IMR-90 (cell line): ENCODE measurements at regions not wholly inside any gene's neighbourhood (a gene's known extent, or its start where the extent isn't known, plus 50 kb on each side); places are given as distances from the start of the nearest gene placed in this dataset.

Experiments
- ATAC-seq: fragments of 200-7000 bp; cut with Tn5 transposase; 2 replicates; pipeline ENCODE4 v1.9.1; 2020; ENCODE audit warnings: low read depth, mild to moderate bottlenecking, moderate library complexity
- BruUV-seq: library from RNA; stranded (reverse); fragments of 400-500 nt; replicated peaks from 2 replicates; lab custom pipeline; 2021; lab: Mats Ljungman, UMichigan
- CTCF ChIA-PET: fragments of 300-600 bp; formaldehyde crosslinking; extraction: SDS; loops from one replicate; lab custom pipeline; 2021; ENCODE audit warnings: antibody characterized with exemption; lab: Yijun Ruan, JAX
- POLR2A ChIA-PET: fragments of 300-600 bp; sonication (Branson Sonifier 250); formaldehyde crosslinking; loops from one replicate; lab custom pipeline; 2022; ENCODE audit warnings: antibody characterized with exemption; ENCODE audit not compliant: unreplicated experiment; lab: Charles Lee
- DNase-seq: peaks from one replicate; pipeline ENCODE4 v3.0.0; 2013
- H2AFZ ChIP-seq: replicated peaks from 2 replicates; pipeline ENCODE3; 2013; ENCODE audit warnings: low read length, mild to moderate bottlenecking; ENCODE audit not compliant: poor library complexity
- H2AK5ac ChIP-seq: 2 replicates; pipeline ENCODE4 v1.6.1; 2013; ENCODE audit warnings: low read depth, low read length, inconsistent platforms
- H2AK9ac ChIP-seq: replicated peaks from 2 replicates; pipeline ENCODE3; 2013; ENCODE audit warnings: mild to moderate bottlenecking, low read depth, low read length, moderate library complexity; ENCODE audit not compliant: poor library complexity
- H2BK120ac ChIP-seq: 2 replicates; pipeline ENCODE4 v1.6.1; 2013; ENCODE audit warnings: low read depth, low read length, inconsistent platforms
- H2BK15ac ChIP-seq: 3 replicates; pipeline ENCODE4 v1.6.1; 2013; ENCODE audit warnings: low read depth, low read length, inconsistent platforms
- H2BK20ac ChIP-seq: 2 replicates; pipeline ENCODE4 v1.6.1; 2013; ENCODE audit warnings: low read depth, mild to moderate bottlenecking, inconsistent platforms, low read length, moderate library complexity
- H2BK5ac ChIP-seq: 2 replicates; pipeline ENCODE4 v1.6.1; 2013; ENCODE audit warnings: mild to moderate bottlenecking, low read depth, low read length, inconsistent platforms; ENCODE audit not compliant: poor library complexity, severe bottlenecking
- H3K14ac ChIP-seq: replicated peaks from 2 replicates; pipeline ENCODE4 v1.6.1; 2013; ENCODE audit warnings: low read depth, low read length, inconsistent platforms
- H3K18ac ChIP-seq: 2 replicates; pipeline ENCODE4 v1.6.1; 2013; ENCODE audit warnings: low read depth, low read length, control low read depth
- H3K23ac ChIP-seq: 2 replicates; pipeline ENCODE4 v1.6.1; 2013; ENCODE audit warnings: low read depth, low read length, inconsistent platforms
- H3K27ac ChIP-seq: 2 replicates; pipeline ENCODE4 v1.5.1; 2013; ENCODE audit warnings: mild to moderate bottlenecking, control low read depth, low read length; ENCODE audit not compliant: insufficient read depth
- H3K27me3 ChIP-seq: 2 replicates; pipeline ENCODE4 v1.6.1; 2013; ENCODE audit warnings: low read length; ENCODE audit not compliant: control insufficient read depth, insufficient read depth
- H3K36me3 ChIP-seq: 2 replicates; pipeline ENCODE4 v1.6.1; 2013; ENCODE audit warnings: low read length, mixed read lengths; ENCODE audit not compliant: control insufficient read depth, insufficient read depth
- H3K4ac ChIP-seq: 2 replicates; pipeline ENCODE4 v1.6.1; 2013; ENCODE audit warnings: low read depth, low read length, inconsistent platforms
- H3K4me1 ChIP-seq: 2 replicates; pipeline ENCODE4 v1.6.1; 2013; ENCODE audit warnings: low read length, mixed read lengths; ENCODE audit not compliant: control insufficient read depth, insufficient read depth
- H3K4me2 ChIP-seq: 2 replicates; pipeline ENCODE4 v1.6.1; 2013; ENCODE audit warnings: low read depth, mild to moderate bottlenecking, control low read depth, low read length, moderate library complexity
- H3K4me3 ChIP-seq: 2 replicates; pipeline ENCODE4 v1.5.1; 2013; ENCODE audit warnings: low read depth, mild to moderate bottlenecking, control low read depth, low read length, moderate library complexity; ENCODE audit not compliant: insufficient read depth
- H3K56ac ChIP-seq: 2 replicates; pipeline ENCODE4 v1.6.1; 2013; ENCODE audit warnings: low read length, inconsistent platforms; ENCODE audit not compliant: insufficient read depth; ENCODE audit errors: extremely low read depth
- H3K79me1 ChIP-seq, 2 experiments: 2 replicates each; pipeline ENCODE4 v1.6.1; 2013; ENCODE audit warnings: low read length in 2 of 2, inconsistent platforms in 1 of 2, low read depth in 1 of 2
- H3K9ac ChIP-seq: 2 replicates; pipeline ENCODE4 v1.6.1; 2013; ENCODE audit warnings: low read depth, low read length, control low read depth
- H3K9me1 ChIP-seq: 2 replicates; pipeline ENCODE4 v1.6.1; 2013; ENCODE audit warnings: low read length, inconsistent platforms; ENCODE audit not compliant: insufficient read depth
- H3K9me3 ChIP-seq: 2 replicates; pipeline ENCODE4 v1.6.1; 2013; ENCODE audit warnings: low read length; ENCODE audit not compliant: control insufficient read depth, insufficient read depth
- H4K20me1 ChIP-seq: 2 replicates; pipeline ENCODE4 v1.6.1; 2013; ENCODE audit warnings: low read length, inconsistent platforms; ENCODE audit not compliant: insufficient read depth
- H4K5ac ChIP-seq: 2 replicates; pipeline ENCODE4 v1.6.1; 2013; ENCODE audit warnings: mild to moderate bottlenecking, low read depth, low read length, control low read depth
- H4K8ac ChIP-seq, 2 experiments: 2 replicates each; pipeline ENCODE4 v1.6.1; 2013; ENCODE audit warnings: low read depth in 2 of 2, low read length in 2 of 2, control low read depth in 1 of 2, inconsistent platforms in 1 of 2
- H4K91ac ChIP-seq: 2 replicates; pipeline ENCODE4 v1.6.1; 2013; ENCODE audit warnings: low read depth, low read length, inconsistent platforms; ENCODE audit not compliant: insufficient read depth
- BHLHE40 ChIP-seq: fragments of 150-350 bp; IDR thresholded peaks from 2 replicates; pipeline ENCODE4 v1.6.1; 2016; ENCODE audit warnings: mild to moderate bottlenecking, low read depth, low read length
- CEBPB ChIP-seq: IDR thresholded peaks from 2 replicates; pipeline ENCODE4 v1.6.1; 2012; ENCODE audit warnings: low read depth, low read length, improper control_type of control experiment
- CHD1 ChIP-seq: IDR thresholded peaks from 2 replicates; pipeline ENCODE4 v1.6.1; 2012; ENCODE audit warnings: low read depth, low read length, improper control_type of control experiment
- CTCF ChIP-seq: conservative IDR thresholded peaks from 2 replicates; pipeline ENCODE4 v1.5.1; 2012; ENCODE audit warnings: mild to moderate bottlenecking, low read depth, low read length, improper control_type of control experiment
- ELK1 ChIP-seq: fragments of 150-350 bp; IDR thresholded peaks from 2 replicates; pipeline ENCODE4 v1.6.1; 2016; ENCODE audit warnings: low read depth, mild to moderate bottlenecking, low read length, moderate library complexity, borderline replicate concordance
- FOS ChIP-seq: fragments of 150-350 bp; IDR thresholded peaks from 2 replicates; pipeline ENCODE4 v1.6.1; 2016; ENCODE audit warnings: low read depth, low read length
- MAFK ChIP-seq: IDR thresholded peaks from 2 replicates; pipeline ENCODE4 v1.6.1; 2012; ENCODE audit warnings: low read depth, low read length, improper control_type of control experiment
- MAZ ChIP-seq: IDR thresholded peaks from 2 replicates; pipeline ENCODE4 v1.6.1; 2012; ENCODE audit warnings: low read depth, mild to moderate bottlenecking, low read length, improper control_type of control experiment, moderate library complexity, borderline replicate concordance
- MXI1 ChIP-seq: IDR thresholded peaks from 2 replicates; pipeline ENCODE4 v1.6.1; 2012; ENCODE audit warnings: low read depth, mild to moderate bottlenecking, low read length, moderate library complexity, borderline replicate concordance
- NFE2L2 ChIP-seq: fragments of 150-350 bp; IDR thresholded peaks from 2 replicates; pipeline ENCODE4 v1.6.1; 2016; ENCODE audit warnings: low read depth, mild to moderate bottlenecking, low read length
- POLR2A ChIP-seq: IDR thresholded peaks from 2 replicates; pipeline ENCODE4 v1.6.1; 2012; ENCODE audit warnings: mild to moderate bottlenecking, low read depth, low read length
- RAD21 ChIP-seq: IDR thresholded peaks from 2 replicates; pipeline ENCODE4 v1.6.1; 2012; ENCODE audit warnings: low read length, improper control_type of control experiment
- RCOR1 ChIP-seq: IDR thresholded peaks from 2 replicates; pipeline ENCODE4 v1.6.1; 2012; ENCODE audit warnings: mild to moderate bottlenecking, low read length, improper control_type of control experiment; ENCODE audit not compliant: insufficient replicate concordance
- RFX5 ChIP-seq: IDR thresholded peaks from 2 replicates; pipeline ENCODE4 v1.8.0; 2012; ENCODE audit warnings: low read depth, mild to moderate bottlenecking, low read length, moderate library complexity
- SMC3 ChIP-seq: fragments of 150-350 bp; IDR thresholded peaks from 2 replicates; pipeline ENCODE4 v1.6.1; 2016; ENCODE audit warnings: low read depth, mild to moderate bottlenecking, antibody characterized with exemption, low read length, moderate library complexity
- USF2 ChIP-seq: fragments of 150-350 bp; IDR thresholded peaks from 2 replicates; pipeline ENCODE4 v1.6.1; 2017; ENCODE audit warnings: mild to moderate bottlenecking, antibody characterized with exemption, low read length, low read depth
- WGBS, 2 experiments: methylation state at CpG; one replicate each; pipeline versions ENCODE4 v1.1.5 to v1.1.7; 2013; ENCODE audit warnings: missing lambda C conversion rate in 2 of 2; ENCODE audit not compliant: insufficient read length in 1 of 2; ENCODE audit errors: extremely low coverage in 2 of 2; 5-methylcytosine and 5-hydroxymethylcytosine counted together
- dilution Hi-C: fragments of 300-500 bp; cut with HindIII; formaldehyde crosslinking; loops from one replicate; pipeline ENCODE4 v1.14.3; 2018; ENCODE audit warnings: low sequenced_read_pairs; ENCODE audit not compliant: unreplicated experiment
- in situ Hi-C: fragments of 300-500 bp; cut with MboI; formaldehyde crosslinking; loops from 3 replicates; pipeline ENCODE4 v1.14.3; 2019; ENCODE audit warnings: low sequenced_read_pairs, inconsistent platforms, mixed read lengths
- intact Hi-C: fragments of 100-400 bp; cut with micrococcal nuclease; formaldehyde crosslinking; loops from 2 replicates; pipeline ENCODE4 v1.10.0; 2022

DNA sequence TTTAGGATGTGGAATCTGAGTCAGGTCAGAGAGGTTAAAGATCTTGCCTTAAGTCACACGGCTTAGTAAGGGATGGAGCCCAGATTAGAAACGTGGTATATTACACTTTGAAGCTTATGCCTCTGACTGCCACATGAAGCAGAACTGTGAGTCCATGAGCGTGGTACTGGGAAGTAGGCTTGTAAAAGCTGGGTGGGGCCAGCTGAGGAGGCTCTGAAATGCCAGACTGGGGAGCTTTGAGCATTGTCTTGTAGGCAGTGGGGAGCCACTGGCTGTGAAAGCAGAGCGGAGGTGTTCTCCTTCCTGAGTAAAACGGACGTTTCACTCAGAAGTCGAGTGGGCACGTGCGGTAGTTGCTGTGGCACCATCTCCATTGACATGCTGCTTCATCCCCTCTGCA lies 72.6 kb upstream of the USP24 start:
- Histone ChIP-seq H3K9ac (no peak overlapping the region), H3K4me3 (no peak overlapping the region), H3K23ac (no peak overlapping the region), H2AK5ac (no peak overlapping the region), H2BK15ac (no peak overlapping the region), H2BK5ac (no peak overlapping the region), H3K4me2 (no peak overlapping the region), H3K9me1 (no peaks in the 10 kb centered on the region), H2AFZ (no peak overlapping the region), H3K4ac (no peak overlapping the region), H2BK20ac (no peak overlapping the region), H3K36me3 (no peaks in the 10 kb centered on the region), H3K27ac (no peak overlapping the region), H3K14ac (no peak overlapping the region), H3K27me3 (no peaks in the 10 kb centered on the region), H3K9me3 (no peaks in the 10 kb centered on the region), H3K56ac (no peak overlapping the region), H4K20me1 (no peaks in the 10 kb centered on the region), H4K8ac (no peak overlapping the region), H4K5ac (no peak overlapping the region), H3K79me1 (no peaks in the 10 kb centered on the region), H2BK120ac (0 out of 2 replicates have a peak overlapping the region, but pooled peaks have one; percentile 8), H3K4me1 (peaks cover 3% of the 10 kb centered on the region; the same call in 1 of the 2 replicates), H2AK9ac (no peak overlapping the region), H4K91ac (peak overlapping the region; percentile 9; the same call in 1 of the 2 replicates), H3K18ac (no peak overlapping the region; the same call in 1 of the 2 replicates)
- dilution Hi-C loops (loop anchor here (25.0 kb wide), 1 partner anchor 1300 kb away; the partner anchor contains the start of gene PLPP3), intact Hi-C loops (loop anchor here (10.0 kb wide), 4 partner anchors 137 to 1207 kb away; no protein-coding TSS in a partner anchor), in situ Hi-C loops (loop anchor here (5.0 to 10.0 kb wide), 3 partner anchors 1207 to 1417 kb away; no protein-coding TSS in a partner anchor)
- CTCF ChIA-PET = interaction anchor here (0.7 to 2.3 kb wide), 3 partner anchors 50 to 1297 kb away, joined by 3 to 7 read pairs (median 3); no protein-coding TSS in a partner anchor
- TF ChIP-seq BHLHE40 (no peak), RCOR1 (no peak), FOS (no peak), POLR2A (no peak), CTCF (no peak), MAFK (no peak), USF2 (no peak), CEBPB (no peak), ELK1 (no peak), NFE2L2 (no peak), RFX5 (no peak), CHD1 (no peak), SMC3 (no peak), MAZ (no peak), MXI1 (no peak), RAD21 (no peak)
- BruUV-seq = no TSS peak
- no peak for ATAC-seq
- 88% methylated on average over 3 of the region's 9 CpGs; no CpG with 5 or more reads in 1 of the 2 experiments for WGBS, 2 experiments
- POLR2A ChIA-PET = no interaction called here
- DNase-seq = no peak
